ENCODE measurements at regions not wholly inside any gene's neighbourhood (a gene's known extent, or its start where the extent isn't known, plus 50 kb on each side); places are given as distances from the start of the nearest gene placed in this dataset.
A peak's percentile ranks its signal among the peaks of the same experiment; 100 is the strongest.

DNA sequence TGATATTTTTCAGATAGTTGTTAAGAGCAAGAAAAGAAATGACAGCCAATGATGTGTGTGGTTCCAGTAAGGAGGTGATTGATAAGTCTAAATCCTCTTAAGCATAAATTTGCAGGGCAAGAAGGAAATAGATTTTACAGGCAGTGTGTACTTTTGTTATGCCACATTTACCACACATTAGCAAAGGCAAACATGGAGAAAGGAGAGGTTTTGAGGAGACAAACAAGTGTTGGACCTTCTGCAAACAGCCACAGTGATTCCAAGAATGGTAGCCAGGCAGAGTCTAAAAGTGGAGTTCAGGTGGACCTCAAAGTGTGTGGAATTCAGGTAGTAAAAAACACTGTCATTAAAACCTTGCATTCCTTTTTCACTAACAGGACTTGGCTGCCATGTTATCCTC is 295.9 kb upstream of the ITGA1 start:
- Histone ChIP-seq H3F3A (ENCODE audit: insufficient read depth, low read length) (no peaks in the 10 kb centered on the region), H4K20me1 (ENCODE audit: insufficient read depth, low read length) (no peaks in the 10 kb centered on the region), H3K27ac (ENCODE audit: low read length) (no peak overlapping the region), H3K9me3 (replicated peaks; ENCODE audit: insufficient read depth, low read length) (no peaks in the 10 kb centered on the region), H3K27me3 (replicated peaks; ENCODE audit: insufficient read depth, low read length) (no peaks in the 10 kb centered on the region), H3K9me2 (replicated peaks; ENCODE audit: insufficient read depth, low read length) (no peaks in the 10 kb centered on the region), H3K36me3 (replicated peaks; ENCODE audit: insufficient read depth, low read length) (no peaks in the 10 kb centered on the region), H3K4me3 (ENCODE audit: low read length) (no peak overlapping the region), H3K4me1 (ENCODE audit: low read length) (no peaks in the 10 kb centered on the region), H2AFZ (ENCODE audit: low read length) (no peak overlapping the region), H3K9ac (ENCODE audit: low read length) (no peak overlapping the region), H3K79me2 (ENCODE audit: low read length) (no peaks in the 10 kb centered on the region), H3K4me2 (ENCODE audit: low read depth, low read length) (no peak overlapping the region)
- no peak for TF ChIP-seq EZH2phosphoT487 (IDR thresholded peaks at IDR 0.05; ENCODE audit: low read length)
- no peak for TF ChIP-seq EZH2 (optimal IDR thresholded peaks at IDR 0.05; ENCODE audit: low read depth, low read length)
- TF ChIP-seq CTCF (IDR thresholded peaks at IDR 0.05; ENCODE audit: low read length): no peak
- DNase-seq: no peak

GRCh38 chr5:52497133-52497693 is 290.5 kb upstream of the ITGA1 start:
- no peaks in the 10 kb centered on the region for H3K9me3 ChIP-seq (replicated peaks; ENCODE audit: insufficient read depth, low read length)
- no peaks in the 10 kb centered on the region for H3K9me2 ChIP-seq (replicated peaks; ENCODE audit: insufficient read depth, low read length)
- H3K4me2 ChIP-seq (ENCODE audit: low read depth, low read length): no peak overlapping the region
- H3K79me2 ChIP-seq (ENCODE audit: low read length): no peaks in the 10 kb centered on the region
- H3K27ac ChIP-seq (ENCODE audit: low read length): no peak overlapping the region
- H3K4me3 ChIP-seq (ENCODE audit: low read length): no peak overlapping the region
- no peaks in the 10 kb centered on the region for H3K36me3 ChIP-seq (replicated peaks; ENCODE audit: insufficient read depth, low read length)
- H3K4me1 ChIP-seq (ENCODE audit: low read length): peaks cover 13% of the 10 kb centered on the region
- no peaks in the 10 kb centered on the region for H3K27me3 ChIP-seq (replicated peaks; ENCODE audit: insufficient read depth, low read length)
- H2AFZ ChIP-seq (ENCODE audit: low read length): no peak overlapping the region
- TF ChIP-seq CTCF (IDR thresholded peaks at IDR 0.05; ENCODE audit: low read length): no peak
- TF ChIP-seq EZH2phosphoT487 (IDR thresholded peaks at IDR 0.05; ENCODE audit: low read length): no peak
- TF ChIP-seq EZH2 (optimal IDR thresholded peaks at IDR 0.05; ENCODE audit: low read depth, low read length): no peak
- H3F3A ChIP-seq (ENCODE audit: insufficient read depth, low read length): no peaks in the 10 kb centered on the region
- no peak overlapping the region for H3K9ac ChIP-seq (ENCODE audit: low read length)
- H4K20me1 ChIP-seq (ENCODE audit: insufficient read depth, low read length): no peaks in the 10 kb centered on the region
- DNase-seq: peak; percentile 5

DNA sequence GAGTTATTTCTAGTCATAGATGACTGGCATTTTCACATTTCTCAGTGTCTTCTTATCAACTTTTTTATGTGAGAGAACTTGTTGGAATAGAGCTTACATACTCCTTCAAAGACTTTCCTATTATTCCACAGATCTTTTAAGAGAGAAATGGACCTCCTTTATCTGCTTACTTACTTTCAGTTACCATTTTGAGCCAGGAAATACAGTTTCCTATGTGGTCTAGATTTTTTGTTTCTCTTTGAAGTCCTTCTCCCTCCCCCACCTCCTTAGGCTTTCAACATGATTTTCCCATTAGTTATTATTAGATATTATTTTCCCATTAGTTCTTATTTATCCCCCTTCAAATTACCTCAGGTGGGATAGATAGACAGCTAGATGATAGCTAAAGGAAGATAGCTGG is 289.1 kb upstream of the ITGA1 start:
- H3K27me3 ChIP-seq (replicated peaks; ENCODE audit: insufficient read depth, low read length): no peaks in the 10 kb centered on the region
- H3K4me1 ChIP-seq (ENCODE audit: low read length): peaks cover 13% of the 10 kb centered on the region
- peak overlapping the region; percentile 68 for H3K4me2 ChIP-seq (ENCODE audit: low read depth, low read length)
- no peaks in the 10 kb centered on the region for H3K79me2 ChIP-seq (ENCODE audit: low read length)
- no peaks in the 10 kb centered on the region for H3K36me3 ChIP-seq (replicated peaks; ENCODE audit: insufficient read depth, low read length)
- no peak overlapping the region for H3K27ac ChIP-seq (ENCODE audit: low read length)
- H2AFZ ChIP-seq (ENCODE audit: low read length): no peak overlapping the region
- H4K20me1 ChIP-seq (ENCODE audit: insufficient read depth, low read length): no peaks in the 10 kb centered on the region
- H3K9ac ChIP-seq (ENCODE audit: low read length): no peak overlapping the region
- no peak overlapping the region for H3K4me3 ChIP-seq (ENCODE audit: low read length)
- no peaks in the 10 kb centered on the region for H3K9me3 ChIP-seq (replicated peaks; ENCODE audit: insufficient read depth, low read length)
- TF ChIP-seq EZH2phosphoT487 (IDR thresholded peaks at IDR 0.05; ENCODE audit: low read length) (no peak), EZH2 (optimal IDR thresholded peaks at IDR 0.05; ENCODE audit: low read depth, low read length) (no peak), CTCF (IDR thresholded peaks at IDR 0.05; ENCODE audit: low read length) (no peak)
- no peaks in the 10 kb centered on the region for H3F3A ChIP-seq (ENCODE audit: insufficient read depth, low read length)
- no peaks in the 10 kb centered on the region for H3K9me2 ChIP-seq (replicated peaks; ENCODE audit: insufficient read depth, low read length)
- peak; percentile 46 for DNase-seq
